ENCODE measurements at regions not wholly inside any gene's neighbourhood (a gene's known extent, or its start where the extent isn't known, plus 50 kb on each side); places are given as distances from the start of the nearest gene placed in this dataset.

DNA sequence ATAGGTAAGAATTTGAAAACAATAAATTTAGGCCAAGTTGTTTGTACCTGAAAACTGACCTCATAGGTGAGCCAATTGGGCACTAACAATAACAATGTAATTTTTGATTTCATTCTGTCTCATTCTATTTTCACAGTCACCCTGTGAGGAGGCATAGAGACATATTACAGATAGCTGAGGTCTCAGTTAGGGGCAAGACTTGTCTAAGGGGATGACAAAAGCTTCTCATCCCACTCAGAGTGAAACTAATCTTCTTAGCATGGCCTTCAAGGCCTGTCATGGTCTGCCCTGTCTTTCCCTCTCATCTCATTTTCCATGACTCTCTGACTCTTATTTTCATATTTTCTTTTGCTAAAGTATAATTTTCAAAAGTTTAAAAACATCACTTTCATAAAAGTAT is 562.0 kb upstream of the TNP1 start:
- H3K4me3 ChIP-seq (ENCODE audit: low read length) = no peak overlapping the region
- no peak for TF ChIP-seq CTCF (conservative IDR thresholded peaks at IDR 0.05; ENCODE audit: low read depth, low read length)
- DNase-seq (ENCODE audit: low read depth) = no peak

DNA sequence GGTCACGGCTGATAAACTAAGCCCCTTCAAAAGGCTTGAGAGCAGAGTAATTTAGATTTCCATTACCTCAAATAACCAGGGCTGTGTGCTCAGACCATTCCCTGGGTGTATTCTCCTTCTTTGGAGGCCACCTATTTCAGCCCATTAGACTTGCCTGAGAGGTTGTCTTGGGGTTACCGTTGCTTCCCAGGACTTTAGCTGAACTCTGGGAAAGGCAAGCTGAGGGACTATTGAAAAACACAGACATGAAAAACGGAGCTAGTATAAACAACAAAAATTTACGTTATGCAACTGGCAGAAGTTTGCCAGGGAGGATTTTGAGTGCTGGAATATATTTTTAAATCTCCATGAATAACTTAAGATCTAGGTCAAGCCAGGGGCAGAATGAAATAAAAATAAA is 561.0 kb upstream of the TNP1 start:
- no peak for DNase-seq (ENCODE audit: low read depth)
- no peak overlapping the region for H3K4me3 ChIP-seq (ENCODE audit: low read length)
- TF ChIP-seq CTCF (conservative IDR thresholded peaks at IDR 0.05; ENCODE audit: low read depth, low read length) = no peak

GRCh38 chr2:217419055-217419671 is 559.3 kb upstream of the TNP1 start:
- no peak overlapping the region for H3K4me3 ChIP-seq (ENCODE audit: low read length)
- no peak for TF ChIP-seq CTCF (conservative IDR thresholded peaks at IDR 0.05; ENCODE audit: low read depth, low read length)
- no peak for DNase-seq (ENCODE audit: low read depth)

- no peak for TF ChIP-seq CTCF (conservative IDR thresholded peaks at IDR 0.05; ENCODE audit: low read depth, low read length)
- no peak overlapping the region for H3K4me3 ChIP-seq (ENCODE audit: low read length)
- no peak for DNase-seq (ENCODE audit: low read depth)
Observed at GRCh38 chr2:217418544-217418943, 558.7 kb upstream of the TNP1 start.

DNA sequence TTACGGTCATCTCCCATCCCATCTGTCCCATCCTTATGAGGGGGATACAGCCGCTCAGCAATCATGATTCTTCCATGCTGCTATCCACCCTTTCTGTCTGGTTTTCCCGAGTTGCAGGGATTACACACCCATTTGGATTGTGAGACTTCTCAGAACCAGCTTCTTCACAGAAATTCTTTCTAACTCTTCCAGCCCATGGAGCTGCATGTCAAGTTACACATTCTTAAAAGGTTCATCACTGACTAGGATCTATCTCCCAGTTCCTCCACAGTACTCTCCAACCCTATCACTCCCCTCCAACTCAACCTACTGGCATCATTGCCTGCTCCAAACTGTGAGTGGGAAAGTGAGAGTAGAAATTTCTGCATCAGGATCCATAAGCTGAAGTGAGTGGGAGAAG is 558.2 kb upstream of the TNP1 start:
- no peak for TF ChIP-seq CTCF (conservative IDR thresholded peaks at IDR 0.05; ENCODE audit: low read depth, low read length)
- DNase-seq (ENCODE audit: low read depth) = no peak
- H3K4me3 ChIP-seq (ENCODE audit: low read length) = no peak overlapping the region

GRCh38 chr2:217417536-217417935 is 557.7 kb upstream of the TNP1 start:
- no peak for TF ChIP-seq CTCF (conservative IDR thresholded peaks at IDR 0.05; ENCODE audit: low read depth, low read length)
- no peak overlapping the region for H3K4me3 ChIP-seq (ENCODE audit: low read length)
- DNase-seq (ENCODE audit: low read depth) = no peak

DNA sequence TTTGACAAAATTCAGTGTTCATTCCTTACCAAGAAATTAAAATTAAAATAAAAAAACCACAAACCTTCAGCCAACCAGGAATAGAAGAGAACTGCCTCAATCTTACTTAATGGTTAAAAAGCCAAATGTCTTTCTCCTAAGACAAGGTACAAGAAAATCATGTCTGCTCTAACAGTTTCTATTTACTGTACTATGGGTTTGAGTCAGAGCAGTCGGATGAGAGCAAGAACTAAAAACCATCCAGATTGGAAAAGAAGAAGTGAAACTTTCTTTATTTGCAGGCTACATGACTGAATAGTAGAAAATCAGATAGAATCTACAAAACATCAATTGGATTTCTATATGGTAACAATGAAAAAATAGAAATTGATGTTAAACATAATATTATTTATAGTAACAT is 555.5 kb upstream of the TNP1 start:
- TF ChIP-seq CTCF (conservative IDR thresholded peaks at IDR 0.05; ENCODE audit: low read depth, low read length) = no peak
- DNase-seq (ENCODE audit: low read depth) = no peak
- H3K4me3 ChIP-seq (ENCODE audit: low read length) = no peak overlapping the region

All from retinal pigment epithelial cell (primary cell).